Testis (tissue), 2 donors: ENCODE measurements at regions not wholly inside any gene's neighbourhood (a gene's known extent, or its start where the extent isn't known, plus 50 kb on each side); places are given as distances from the start of the nearest gene placed in this dataset.

Experiments
- POLR2A ChIP-seq: fragments of 450-650 bp; IDR thresholded peaks from one replicate; pipeline ENCODE4 v1.6.1; 2017; ENCODE audit warnings: antibody characterized with exemption, mild to moderate bottlenecking, moderate library complexity
- TF ChIP-seq, protein P1 (sequence below), 3 experiments: fragments of 450-650 bp in 2 of 3; fragments of 200-600 bp in 1 of 3; sonication (generic) in 1 of 3; IDR thresholded peaks; one replicate each; pipeline ENCODE4 v1.5.1; 2016 to 2019; ENCODE audit warnings: antibody characterized with exemption in 3 of 3, mild to moderate bottlenecking in 2 of 3, moderate library complexity in 1 of 3

DNA sequence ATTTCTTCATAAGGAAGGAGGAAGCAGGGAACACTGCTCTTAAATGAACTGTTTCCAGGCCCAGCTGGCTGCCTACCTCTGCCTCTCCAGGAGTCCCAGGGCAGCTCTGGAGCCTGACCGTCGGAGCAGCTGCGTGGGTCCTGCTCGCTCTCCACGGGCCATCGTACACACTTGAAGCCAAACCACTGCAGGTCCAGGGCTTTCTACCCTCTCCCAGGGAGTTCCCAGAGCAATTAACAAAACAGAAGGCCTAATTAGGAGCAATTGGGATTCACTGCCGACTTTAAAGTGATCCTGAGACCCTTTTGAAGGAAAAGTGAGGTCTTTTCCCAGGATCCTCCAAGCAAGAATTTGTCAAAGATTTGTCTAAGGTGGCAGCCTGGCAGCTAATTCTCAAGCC lies 76.9 kb downstream of the OTX2 start:
- TF ChIP-seq, protein P1, sequence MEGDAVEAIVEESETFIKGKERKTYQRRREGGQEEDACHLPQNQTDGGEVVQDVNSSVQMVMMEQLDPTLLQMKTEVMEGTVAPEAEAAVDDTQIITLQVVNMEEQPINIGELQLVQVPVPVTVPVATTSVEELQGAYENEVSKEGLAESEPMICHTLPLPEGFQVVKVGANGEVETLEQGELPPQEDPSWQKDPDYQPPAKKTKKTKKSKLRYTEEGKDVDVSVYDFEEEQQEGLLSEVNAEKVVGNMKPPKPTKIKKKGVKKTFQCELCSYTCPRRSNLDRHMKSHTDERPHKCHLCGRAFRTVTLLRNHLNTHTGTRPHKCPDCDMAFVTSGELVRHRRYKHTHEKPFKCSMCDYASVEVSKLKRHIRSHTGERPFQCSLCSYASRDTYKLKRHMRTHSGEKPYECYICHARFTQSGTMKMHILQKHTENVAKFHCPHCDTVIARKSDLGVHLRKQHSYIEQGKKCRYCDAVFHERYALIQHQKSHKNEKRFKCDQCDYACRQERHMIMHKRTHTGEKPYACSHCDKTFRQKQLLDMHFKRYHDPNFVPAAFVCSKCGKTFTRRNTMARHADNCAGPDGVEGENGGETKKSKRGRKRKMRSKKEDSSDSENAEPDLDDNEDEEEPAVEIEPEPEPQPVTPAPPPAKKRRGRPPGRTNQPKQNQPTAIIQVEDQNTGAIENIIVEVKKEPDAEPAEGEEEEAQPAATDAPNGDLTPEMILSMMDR (IDR thresholded peaks at IDR 0.05) = no peak
- no peak for TF ChIP-seq POLR2A
